ENCODE measurements at regions not wholly inside any gene's neighbourhood (a gene's known extent, or its start where the extent isn't known, plus 50 kb on each side); places are given as distances from the start of the nearest gene placed in this dataset.

GRCh38 chr15:92336419-92336987 lies 57.2 kb upstream of the ST8SIA2 start:
- H3K36me3 ChIP-seq (ENCODE audit: control insufficient read depth, insufficient read depth, low read length), result no peaks in the 10 kb centered on the region
- H4K20me1 ChIP-seq (ENCODE audit: insufficient read depth, low read length), result no peaks in the 10 kb centered on the region
- ATAC-seq (ENCODE audit: low read depth) (no peak), DNase-seq (no peak)
- H3K23ac ChIP-seq (ENCODE audit: low read depth, low read length), result no peak overlapping the region
- H3K4me3 ChIP-seq (ENCODE audit: insufficient read depth, low read depth, low read length), result no peak overlapping the region
- H3K4me1 ChIP-seq (ENCODE audit: control insufficient read depth, insufficient read depth, low read length), result no peaks in the 10 kb centered on the region
- no peak overlapping the region for H4K8ac ChIP-seq (ENCODE audit: low read depth in 2 of 2, low read length in 2 of 2)
- no peak overlapping the region for H3K56ac ChIP-seq (ENCODE audit: extremely low read depth, insufficient read depth, low read length)
- BruUV-seq (replicated peaks), result no TSS peak
- intact Hi-C loops (cut with micrococcal nuclease) (no loop called here), dilution Hi-C loops (cut with HindIII; ENCODE audit: low sequenced_read_pairs, unreplicated experiment) (no loop called here), in situ Hi-C loops (cut with MboI; ENCODE audit: low sequenced_read_pairs) (no loop called here)
- no peak overlapping the region for H2AK9ac ChIP-seq (replicated peaks; ENCODE audit: low read depth, low read length, poor library complexity)
- H2BK20ac ChIP-seq (ENCODE audit: low read depth, low read length), result no peak overlapping the region
- H2AFZ ChIP-seq (replicated peaks; ENCODE audit: low read length, poor library complexity), result no peak overlapping the region
- TF ChIP-seq NFE2L2 (IDR thresholded peaks at IDR 0.05; ENCODE audit: low read depth, low read length), result no peak
- TF ChIP-seq RFX5 (IDR thresholded peaks at IDR 0.05; ENCODE audit: low read depth, low read length), result no peak
- no peak for TF ChIP-seq CHD1 (IDR thresholded peaks at IDR 0.05; ENCODE audit: low read depth, low read length)
- TF ChIP-seq MXI1 (IDR thresholded peaks at IDR 0.05; ENCODE audit: borderline replicate concordance, low read depth, low read length), result no peak
- no peak for TF ChIP-seq MAZ (IDR thresholded peaks at IDR 0.05; ENCODE audit: borderline replicate concordance, low read depth, low read length)
- TF ChIP-seq BHLHE40 (IDR thresholded peaks at IDR 0.05; ENCODE audit: low read depth, low read length), result no peak
- TF ChIP-seq ELK1 (IDR thresholded peaks at IDR 0.05; ENCODE audit: borderline replicate concordance, low read depth, low read length), result no peak
- TF ChIP-seq CTCF (conservative IDR thresholded peaks at IDR 0.05; ENCODE audit: low read depth, low read length), result no peak
- no peak for TF ChIP-seq USF2 (IDR thresholded peaks at IDR 0.05; ENCODE audit: low read depth, low read length)
- no peak for TF ChIP-seq MAFK (IDR thresholded peaks at IDR 0.05; ENCODE audit: low read depth, low read length)
- TF ChIP-seq POLR2A (IDR thresholded peaks at IDR 0.05; ENCODE audit: low read depth, low read length), result no peak
- no peak for TF ChIP-seq RCOR1 (IDR thresholded peaks at IDR 0.05; ENCODE audit: insufficient replicate concordance, low read length)
- no peak overlapping the region for H3K4ac ChIP-seq (ENCODE audit: low read depth, low read length)
- H2BK5ac ChIP-seq (ENCODE audit: low read depth, low read length, poor library complexity, severe bottlenecking), result no peak overlapping the region
- POLR2A ChIA-PET (ENCODE audit: unreplicated experiment), result no interaction called here
- no peak overlapping the region for H3K9ac ChIP-seq (ENCODE audit: low read depth, low read length)
- H3K27me3 ChIP-seq (ENCODE audit: control insufficient read depth, insufficient read depth, low read length), result no peaks in the 10 kb centered on the region
- no peak overlapping the region for H3K14ac ChIP-seq (replicated peaks; ENCODE audit: low read depth, low read length)
- WGBS, 2 experiments (ENCODE audit: extremely low coverage in 2 of 2, insufficient read length in 1 of 2), result 55% methylated on average over 2 of the region's 2 CpGs; no CpG with 5 or more reads in 1 of the 2 experiments
- no peak overlapping the region for H2BK120ac ChIP-seq (ENCODE audit: low read depth, low read length)
- no peak overlapping the region for H4K5ac ChIP-seq (ENCODE audit: low read depth, low read length)
- H4K91ac ChIP-seq (ENCODE audit: insufficient read depth, low read depth, low read length), result no peak overlapping the region
- H2AK5ac ChIP-seq (ENCODE audit: low read depth, low read length), result no peak overlapping the region
- peaks cover 9% of the 10 kb centered on the region; the same call in 1 of the 2 replicates for H3K9me3 ChIP-seq (ENCODE audit: control insufficient read depth, insufficient read depth, low read length)
- H3K27ac ChIP-seq (ENCODE audit: insufficient read depth, low read length), result no peak overlapping the region
- no peak overlapping the region for H2BK15ac ChIP-seq (ENCODE audit: low read depth, low read length)
- no peaks in the 10 kb centered on the region for H3K79me1 ChIP-seq (ENCODE audit: low read depth in 1 of 2, low read length in 2 of 2)
- no peaks in the 10 kb centered on the region for H3K9me1 ChIP-seq (ENCODE audit: insufficient read depth, low read length)
- no peak overlapping the region for H3K4me2 ChIP-seq (ENCODE audit: low read depth, low read length)
- H3K18ac ChIP-seq (ENCODE audit: low read depth, low read length), result no peak overlapping the region
- CTCF ChIA-PET, result interaction anchor here (0.6 kb wide), 1 partner anchor 142 kb away, joined by 3 read pairs; no protein-coding TSS in a partner anchor

Measured in IMR-90 (cell line).